PC-3 (cell line): ENCODE measurements at regions not wholly inside any gene's neighbourhood (a gene's known extent, or its start where the extent isn't known, plus 50 kb on each side); places are given as distances from the start of the nearest gene placed in this dataset.

ENCODE experiments used
- ATAC-seq: fragments of 200-7000 bp; cut with Tn5 transposase; 2 replicates; pipeline ENCODE4 v1.9.1; 2020; ENCODE audit warnings: mild to moderate bottlenecking, moderate library complexity
- BruUV-seq: library from RNA; stranded (reverse); fragments of 400-500 nt; replicated peaks from 2 replicates; lab custom pipeline; 2021; lab: Mats Ljungman, UMichigan
- CTCF ChIA-PET: fragments of 300-600 bp; sonication (Branson Sonifier 250); formaldehyde crosslinking; loops from one replicate; lab custom pipeline; 2022; ENCODE audit warnings: antibody characterized with exemption; lab: Charles Lee
- POLR2A ChIA-PET: fragments of 300-600 bp; sonication (Branson Sonifier 250); formaldehyde crosslinking; loops from one replicate; lab custom pipeline; 2022; ENCODE audit warnings: antibody characterized with exemption; ENCODE audit not compliant: unreplicated experiment; lab: Charles Lee
- DNase-seq: peaks from one replicate; pipeline ENCODE4 v3.0.0-alpha.2; 2015
- H2AFZ ChIP-seq: fragments of 300-600 bp; sonication (generic); 2 replicates; pipeline ENCODE4 v1.6.0; 2016; ENCODE audit warnings: antibody characterized with exemption, low read length
- H3F3A ChIP-seq: fragments of 300-600 bp; sonication (generic); one replicate; pipeline ENCODE4 v1.6.0; 2017; ENCODE audit warnings: antibody characterized with exemption, low read length, control low read depth, mild to moderate bottlenecking; ENCODE audit not compliant: unreplicated experiment
- H3K27ac ChIP-seq: fragments of 300-600 bp; sonication (generic); 2 replicates; pipeline ENCODE4 v1.5.1; 2016; ENCODE audit warnings: mild to moderate bottlenecking, low read length
- H3K27me3 ChIP-seq: fragments of 300-600 bp; sonication (generic); 2 replicates; pipeline ENCODE4 v1.6.1; 2016; ENCODE audit warnings: low read length, mixed read lengths
- H3K36me3 ChIP-seq: fragments of 300-600 bp; sonication (generic); 2 replicates; pipeline ENCODE4 v1.6.1; 2016; ENCODE audit warnings: low read depth, mixed run types, low read length, mixed read lengths
- H3K4me1 ChIP-seq: fragments of 300-600 bp; sonication (generic); 2 replicates; pipeline ENCODE4 v1.5.1; 2016; ENCODE audit warnings: low read length; ENCODE audit not compliant: insufficient read depth
- H3K4me2 ChIP-seq: fragments of 300-600 bp; sonication (generic); 2 replicates; pipeline ENCODE4 v1.6.0; 2016; ENCODE audit warnings: low read length
- H3K4me3 ChIP-seq: fragments of 300-600 bp; sonication (generic); 2 replicates; pipeline ENCODE4 v1.5.1; 2016; ENCODE audit warnings: mild to moderate bottlenecking, low read length, mixed read lengths
- H3K79me2 ChIP-seq: fragments of 300-600 bp; sonication (generic); 2 replicates; pipeline ENCODE4 v1.6.1; 2017; ENCODE audit warnings: low read length, mixed read lengths
- H3K9ac ChIP-seq: fragments of 300-600 bp; sonication (generic); 2 replicates; pipeline ENCODE4 v1.6.0; 2016; ENCODE audit warnings: mild to moderate bottlenecking, low read length
- H3K9me2 ChIP-seq: fragments of 300-600 bp; sonication (generic); replicated peaks from 2 replicates; pipeline ENCODE4 v1.6.1; 2016; ENCODE audit warnings: mixed run types, low read length, mixed read lengths
- H3K9me3 ChIP-seq: fragments of 300-600 bp; sonication (generic); 2 replicates; pipeline ENCODE4 v1.6.1; 2016; ENCODE audit warnings: low read length, mixed read lengths
- H4K20me1 ChIP-seq: fragments of 300-600 bp; sonication (generic); 2 replicates; pipeline ENCODE4 v1.6.1; 2016; ENCODE audit warnings: low read length, mixed read lengths
- CTCF ChIP-seq: fragments of 300-600 bp; sonication (generic); conservative IDR thresholded peaks from 2 replicates; pipeline ENCODE4 v1.5.1; 2017; ENCODE audit warnings: antibody characterized with exemption, low read depth, mild to moderate bottlenecking, low read length
- EZH2 ChIP-seq: fragments of 300-600 bp; sonication (generic); IDR thresholded peaks from one replicate; pipeline ENCODE4 v1.6.1; 2017; ENCODE audit warnings: antibody characterized with exemption, mild to moderate bottlenecking, low read length; ENCODE audit not compliant: unreplicated experiment
- EZH2phosphoT487 ChIP-seq: fragments of 300-600 bp; sonication (generic); IDR thresholded peaks from 2 replicates; pipeline ENCODE4 v1.6.1; 2018; ENCODE audit warnings: mild to moderate bottlenecking, antibody characterized with exemption, low read length, borderline replicate concordance
- intact Hi-C: fragments of 100-400 bp; cut with micrococcal nuclease; formaldehyde crosslinking; loops from 2 replicates; pipeline ENCODE4 v1.9.0; 2023

- POLR2A ChIA-PET = no interaction called here
- Histone ChIP-seq H3K79me2 (no peaks in the 10 kb centered on the region), H3K9me3 (no peaks in the 10 kb centered on the region), H3K4me1 (no peaks in the 10 kb centered on the region), H2AFZ (no peak overlapping the region), H3K4me3 (no peak overlapping the region), H3K27me3 (no peaks in the 10 kb centered on the region), H3K27ac (no peak overlapping the region), H3K9ac (no peak overlapping the region), H3K36me3 (no peaks in the 10 kb centered on the region), H3K4me2 (no peak overlapping the region), H3K9me2 (no peaks in the 10 kb centered on the region), H4K20me1 (no peaks in the 10 kb centered on the region), H3F3A (no peaks in the 10 kb centered on the region)
- DNase-seq (no peak), ATAC-seq (no peak)
- intact Hi-C loops = no loop called here
- CTCF ChIA-PET = no interaction called here
- no TSS peak for BruUV-seq
- TF ChIP-seq EZH2 = no peak
- no peak for TF ChIP-seq EZH2phosphoT487
Observed at GRCh38 chr13:40261336-40261735, 405.1 kb downstream of the FOXO1 start.

- Histone ChIP-seq H3K4me1 (no peaks in the 10 kb centered on the region), H3K36me3 (no peaks in the 10 kb centered on the region), H2AFZ (no peak overlapping the region), H3K9me2 (no peaks in the 10 kb centered on the region), H3K27me3 (no peaks in the 10 kb centered on the region), H3K4me3 (no peak overlapping the region), H3F3A (no peaks in the 10 kb centered on the region), H3K4me2 (no peak overlapping the region), H3K9me3 (no peaks in the 10 kb centered on the region), H3K27ac (no peak overlapping the region), H4K20me1 (no peaks in the 10 kb centered on the region), H3K9ac (no peak overlapping the region), H3K79me2 (no peaks in the 10 kb centered on the region)
- TF ChIP-seq EZH2 = no peak
- TF ChIP-seq CTCF = no peak
- no peak for TF ChIP-seq EZH2phosphoT487
- POLR2A ChIA-PET = no interaction called here
- intact Hi-C loops = no loop called here
- DNase-seq (no peak), ATAC-seq (no peak)
- CTCF ChIA-PET = no interaction called here
- no TSS peak for BruUV-seq
Observed at GRCh38 chr13:40261947-40262346, 404.5 kb downstream of the FOXO1 start.

- BruUV-seq = no TSS peak
Observed at GRCh38 chr13:40269086-40269485, 397.4 kb downstream of the FOXO1 start.

More at GRCh38 chr13:40269086-40269485, 397.4 kb downstream of the FOXO1 start:
- Histone ChIP-seq H3K9me2 (no peaks in the 10 kb centered on the region), H3K4me3 (no peak overlapping the region), H3K4me2 (no peak overlapping the region), H3K9ac (no peak overlapping the region), H2AFZ (no peak overlapping the region), H3K9me3 (no peaks in the 10 kb centered on the region), H3K27ac (no peak overlapping the region), H3F3A (peaks cover 5% of the 10 kb centered on the region), H4K20me1 (no peaks in the 10 kb centered on the region), H3K4me1 (peaks cover 20% of the 10 kb centered on the region), H3K27me3 (no peaks in the 10 kb centered on the region), H3K36me3 (no peaks in the 10 kb centered on the region), H3K79me2 (no peaks in the 10 kb centered on the region)
- intact Hi-C loops = no loop called here
- CTCF ChIA-PET = no interaction called here
- POLR2A ChIA-PET = no interaction called here
- DNase-seq = no peak
- TF ChIP-seq EZH2 (no peak), CTCF (no peak), EZH2phosphoT487 (no peak)
- no peak for ATAC-seq
